ENCODE measurements at regions not wholly inside any gene's neighbourhood (a gene's known extent, or its start where the extent isn't known, plus 50 kb on each side); places are given as distances from the start of the nearest gene placed in this dataset.

- Histone ChIP-seq H3K9me3 (ENCODE audit: control insufficient read depth, insufficient read depth, low read length) (no peaks in the 10 kb centered on the region), H3K36me3 (ENCODE audit: control insufficient read depth, insufficient read depth, low read length) (no peaks in the 10 kb centered on the region), H3K27me3 (ENCODE audit: control insufficient read depth, insufficient read depth, low read length) (no peaks in the 10 kb centered on the region), H3K4me1 (ENCODE audit: control insufficient read depth, insufficient read depth, low read length) (peaks cover 2% of the 10 kb centered on the region; the same call in 1 of the 2 replicates), H3K27ac (ENCODE audit: low read length) (no peak overlapping the region), H3K4me3 (ENCODE audit: low read length) (no peak overlapping the region)
- whole genome bisulfite sequencing (ENCODE audit: insufficient coverage, insufficient read length) = no CpG with 5 or more reads among the region's 7 CpGs
- no peak for DNase-seq (ENCODE audit: low read depth, low spot score)
Observed at GRCh38 chr1:30012455-30013440, 710.6 kb downstream of the MATN1 start.

GRCh38 chr1:30011970-30012369 is 711.4 kb downstream of the MATN1 start:
- no CpG with 5 or more reads among the region's 6 CpGs for WGBS (ENCODE audit: insufficient coverage, insufficient read length)

GRCh38 chr1:30010506-30011106 is 712.8 kb downstream of the MATN1 start:
- WGBS (ENCODE audit: insufficient coverage, insufficient read length) = no CpG with 5 or more reads among the region's 16 CpGs
- H3K27ac ChIP-seq (ENCODE audit: low read length) = no peak overlapping the region
- H3K4me3 ChIP-seq (ENCODE audit: low read length) = no peak overlapping the region
- peaks cover 4% of the 10 kb centered on the region for H3K4me1 ChIP-seq (ENCODE audit: control insufficient read depth, insufficient read depth, low read length)
- no peaks in the 10 kb centered on the region for H3K27me3 ChIP-seq (ENCODE audit: control insufficient read depth, insufficient read depth, low read length)
- no peaks in the 10 kb centered on the region for H3K36me3 ChIP-seq (ENCODE audit: control insufficient read depth, insufficient read depth, low read length)
- no peaks in the 10 kb centered on the region for H3K9me3 ChIP-seq (ENCODE audit: control insufficient read depth, insufficient read depth, low read length)
- DNase-seq (ENCODE audit: low read depth, low spot score) = no peak

More at GRCh38 chr1:30011970-30012369, 711.4 kb downstream of the MATN1 start:
- H3K36me3 ChIP-seq (ENCODE audit: control insufficient read depth, insufficient read depth, low read length) = no peaks in the 10 kb centered on the region
- no peak for DNase-seq (ENCODE audit: low read depth, low spot score)
- peaks cover 2% of the 10 kb centered on the region; the same call in 1 of the 2 replicates for H3K4me1 ChIP-seq (ENCODE audit: control insufficient read depth, insufficient read depth, low read length)
- H3K9me3 ChIP-seq (ENCODE audit: control insufficient read depth, insufficient read depth, low read length) = no peaks in the 10 kb centered on the region
- H3K27ac ChIP-seq (ENCODE audit: low read length) = no peak overlapping the region
- H3K4me3 ChIP-seq (ENCODE audit: low read length) = no peak overlapping the region
- H3K27me3 ChIP-seq (ENCODE audit: control insufficient read depth, insufficient read depth, low read length) = no peaks in the 10 kb centered on the region

GRCh38 chr1:30009720-30010119 is 713.7 kb downstream of the MATN1 start:
- no CpG with 5 or more reads among the region's 2 CpGs for WGBS (ENCODE audit: insufficient coverage, insufficient read length)
- H3K27ac ChIP-seq (ENCODE audit: low read length) = no peak overlapping the region
- no peaks in the 10 kb centered on the region for H3K27me3 ChIP-seq (ENCODE audit: control insufficient read depth, insufficient read depth, low read length)
- no peaks in the 10 kb centered on the region for H3K36me3 ChIP-seq (ENCODE audit: control insufficient read depth, insufficient read depth, low read length)
- DNase-seq (ENCODE audit: low read depth, low spot score) = no peak
- H3K4me1 ChIP-seq (ENCODE audit: control insufficient read depth, insufficient read depth, low read length) = peaks cover 4% of the 10 kb centered on the region
- no peak overlapping the region for H3K4me3 ChIP-seq (ENCODE audit: low read length)
- no peaks in the 10 kb centered on the region for H3K9me3 ChIP-seq (ENCODE audit: control insufficient read depth, insufficient read depth, low read length)

- H3K4me3 ChIP-seq (ENCODE audit: low read length) = no peak overlapping the region
- no peaks in the 10 kb centered on the region for H3K27me3 ChIP-seq (ENCODE audit: control insufficient read depth, insufficient read depth, low read length)
- no CpG with 5 or more reads among the region's 12 CpGs for WGBS (ENCODE audit: insufficient coverage, insufficient read length)
- no peak for DNase-seq (ENCODE audit: low read depth, low spot score)
- H3K4me1 ChIP-seq (ENCODE audit: control insufficient read depth, insufficient read depth, low read length) = peaks cover 4% of the 10 kb centered on the region
- H3K36me3 ChIP-seq (ENCODE audit: control insufficient read depth, insufficient read depth, low read length) = no peaks in the 10 kb centered on the region
- no peaks in the 10 kb centered on the region for H3K9me3 ChIP-seq (ENCODE audit: control insufficient read depth, insufficient read depth, low read length)
- H3K27ac ChIP-seq (ENCODE audit: low read length) = no peak overlapping the region
Observed at GRCh38 chr1:30008998-30009657, 714.3 kb downstream of the MATN1 start.

- no peak overlapping the region for H3K4me3 ChIP-seq (ENCODE audit: low read length)
- H3K9me3 ChIP-seq (ENCODE audit: control insufficient read depth, insufficient read depth, low read length) = no peaks in the 10 kb centered on the region
- H3K27ac ChIP-seq (ENCODE audit: low read length) = no peak overlapping the region
- no peaks in the 10 kb centered on the region for H3K36me3 ChIP-seq (ENCODE audit: control insufficient read depth, insufficient read depth, low read length)
- WGBS (ENCODE audit: insufficient coverage, insufficient read length) = no CpG with 5 or more reads among the region's 6 CpGs
- no peaks in the 10 kb centered on the region for H3K27me3 ChIP-seq (ENCODE audit: control insufficient read depth, insufficient read depth, low read length)
- H3K4me1 ChIP-seq (ENCODE audit: control insufficient read depth, insufficient read depth, low read length) = peaks cover 4% of the 10 kb centered on the region
- DNase-seq (ENCODE audit: low read depth, low spot score) = no peak
Observed at GRCh38 chr1:30008372-30008997, 714.9 kb downstream of the MATN1 start.

- no peaks in the 10 kb centered on the region for H3K36me3 ChIP-seq (ENCODE audit: control insufficient read depth, insufficient read depth, low read length)
- WGBS (ENCODE audit: insufficient coverage, insufficient read length) = no CpG with 5 or more reads among the region's 5 CpGs
- no peak overlapping the region for H3K27ac ChIP-seq (ENCODE audit: low read length)
- no peak for DNase-seq (ENCODE audit: low read depth, low spot score)
- no peak overlapping the region for H3K4me3 ChIP-seq (ENCODE audit: low read length)
- peaks cover 9% of the 10 kb centered on the region for H3K4me1 ChIP-seq (ENCODE audit: control insufficient read depth, insufficient read depth, low read length)
- no peaks in the 10 kb centered on the region for H3K9me3 ChIP-seq (ENCODE audit: control insufficient read depth, insufficient read depth, low read length)
- no peaks in the 10 kb centered on the region for H3K27me3 ChIP-seq (ENCODE audit: control insufficient read depth, insufficient read depth, low read length)
Observed at GRCh38 chr1:30005972-30006619, 717.3 kb downstream of the MATN1 start.

- DNase-seq (ENCODE audit: low read depth, low spot score) = no peak
- Histone ChIP-seq H3K27me3 (ENCODE audit: control insufficient read depth, insufficient read depth, low read length) (no peaks in the 10 kb centered on the region), H3K27ac (ENCODE audit: low read length) (no peak overlapping the region), H3K36me3 (ENCODE audit: control insufficient read depth, insufficient read depth, low read length) (no peaks in the 10 kb centered on the region), H3K9me3 (ENCODE audit: control insufficient read depth, insufficient read depth, low read length) (no peaks in the 10 kb centered on the region), H3K4me1 (ENCODE audit: control insufficient read depth, insufficient read depth, low read length) (peaks cover 7% of the 10 kb centered on the region; the same call in 1 of the 2 replicates), H3K4me3 (ENCODE audit: low read length) (no peak overlapping the region)
- no CpG with 5 or more reads among the region's 5 CpGs for WGBS (ENCODE audit: insufficient coverage, insufficient read length)
Observed at GRCh38 chr1:30001732-30002039, 721.7 kb downstream of the MATN1 start.

- no peak for DNase-seq (ENCODE audit: low read depth, low spot score)
- no CpG with 5 or more reads among the region's 15 CpGs for WGBS (ENCODE audit: insufficient coverage, insufficient read length)
- no peak overlapping the region for H3K4me3 ChIP-seq (ENCODE audit: low read length)
- no peaks in the 10 kb centered on the region for H3K27me3 ChIP-seq (ENCODE audit: control insufficient read depth, insufficient read depth, low read length)
- peaks cover 7% of the 10 kb centered on the region; the same call in 1 of the 2 replicates for H3K4me1 ChIP-seq (ENCODE audit: control insufficient read depth, insufficient read depth, low read length)
- H3K27ac ChIP-seq (ENCODE audit: low read length) = no peak overlapping the region
- no peaks in the 10 kb centered on the region for H3K36me3 ChIP-seq (ENCODE audit: control insufficient read depth, insufficient read depth, low read length)
- no peaks in the 10 kb centered on the region for H3K9me3 ChIP-seq (ENCODE audit: control insufficient read depth, insufficient read depth, low read length)
Observed at GRCh38 chr1:30001011-30001731, 722.2 kb downstream of the MATN1 start.
